ENCODE measurements at regions not wholly inside any gene's neighbourhood (a gene's known extent, or its start where the extent isn't known, plus 50 kb on each side); places are given as distances from the start of the nearest gene placed in this dataset.
A peak's percentile ranks its signal among the peaks of the same experiment; 100 is the strongest.
"Not testable (repeated sequence)": the region's sequence is repeated elsewhere in the genome, so short reads cannot be mapped to it uniquely, and the experiment has no call there.

GRCh38 chr1:58854576-58854975, 70.7 kb upstream of the JUN start:
- Histone ChIP-seq H3K4me3 (no peak overlapping the region), H3K4me1 (peaks cover 0 to 25% (median 11%) of the 10 kb centered on the region in 6 donors), H3K36me3 (no peaks in the 10 kb centered on the region), H3K27ac (peak overlapping the region in 1 of 8 donors; percentile 34), H3K27me3 (replicated peaks in 1 of 7) (no peaks in the 10 kb centered on the region), H3K9me3 (no peaks in the 10 kb centered on the region)
- 22 to 41% (median 40%) methylated on average over 2 of the region's 2 CpGs for WGBS, 5 donors
- no peak for DNase-seq
- intact Hi-C loops (cut with DNase I; ENCODE audit: low total_unique reads): no loop called here
- TF ChIP-seq CTCF (IDR thresholded peaks at IDR 0.05 in 8 of 11, conservative IDR thresholded peaks at IDR 0.05 in 3 of 11) (no peak), POLR2A (IDR thresholded peaks at IDR 0.05) (no peak), POLR2AphosphoS5 (IDR thresholded peaks at IDR 0.05) (no peak)

GRCh38 chr1:58855274-58856165, 71.7 kb upstream of the JUN start:
- H3K4me1 ChIP-seq: peaks cover 0 to 25% (median 15%) of the 10 kb centered on the region in 6 donors
- H3K36me3 ChIP-seq: no peaks in the 10 kb centered on the region
- TF ChIP-seq POLR2A (IDR thresholded peaks at IDR 0.05) (no peak), CTCF (IDR thresholded peaks at IDR 0.05 in 8 of 11, conservative IDR thresholded peaks at IDR 0.05 in 3 of 11) (no peak), POLR2AphosphoS5 (IDR thresholded peaks at IDR 0.05) (no peak)
- WGBS, 5 donors: 75 to 84% (median 76%) methylated on average over 10 of the region's 10 CpGs
- no peak for DNase-seq
- peak overlapping the region in 4 of 8 donors; percentile 34 to 48 (median 42) for H3K27ac ChIP-seq
- H3K4me3 ChIP-seq: no peak overlapping the region
- intact Hi-C loops (cut with DNase I; ENCODE audit: low total_unique reads): no loop called here
- H3K27me3 ChIP-seq (replicated peaks in 1 of 7): no peaks in the 10 kb centered on the region
- no peaks in the 10 kb centered on the region for H3K9me3 ChIP-seq

- 91 to 100% (median 95%) methylated on average over 1 of the region's 1 CpG for WGBS, 5 donors
- H3K9me3 ChIP-seq; intact Hi-C loops (cut with DNase I; ENCODE audit: low total_unique reads); H3K4me3 ChIP-seq; H3K36me3 ChIP-seq; H3K27ac ChIP-seq; H3K27me3 ChIP-seq (replicated peaks in 1 of 7); DNase-seq: not testable (repeated sequence)
- peaks cover 0 to 25% (median 15%) of the 10 kb centered on the region in 6 donors for H3K4me1 ChIP-seq
These were observed 72.4 kb upstream of the JUN start for GRCh38 chr1:58856281-58856680.

GRCh38 chr1:58857680-58858673, 74.1 kb upstream of the JUN start:
- Histone ChIP-seq H3K27ac (peak overlapping the region in 5 of 8 donors; percentile 10 to 51 (median 47)), H3K9me3 (no peaks in the 10 kb centered on the region), H3K36me3 (no peaks in the 10 kb centered on the region), H3K4me3 (no peak overlapping the region), H3K27me3 (replicated peaks in 1 of 7) (no peaks in the 10 kb centered on the region), H3K4me1 (peaks cover 0 to 25% (median 15%) of the 10 kb centered on the region in 6 donors)
- DNase-seq: no peak
- no peak for TF ChIP-seq POLR2AphosphoS5 (IDR thresholded peaks at IDR 0.05)
- TF ChIP-seq CTCF (IDR thresholded peaks at IDR 0.05 in 8 of 11, conservative IDR thresholded peaks at IDR 0.05 in 3 of 11): no peak
- TF ChIP-seq POLR2A (IDR thresholded peaks at IDR 0.05): no peak
- WGBS, 5 donors: 66 to 76% (median 71%) methylated on average over 3 of the region's 3 CpGs
- intact Hi-C loops (cut with DNase I; ENCODE audit: low total_unique reads): no loop called here

Data from spleen (tissue), 11 donors.